ENCODE measurements at regions not wholly inside any gene's neighbourhood (a gene's known extent, or its start where the extent isn't known, plus 50 kb on each side); places are given as distances from the start of the nearest gene placed in this dataset.
"Not testable (repeated sequence)": the region's sequence is repeated elsewhere in the genome, so short reads cannot be mapped to it uniquely, and the experiment has no call there.

GRCh38 chr9:107594908-107595530, 105.5 kb upstream of the KLF4 start:
- Mint-ChIP-seq H3K9me3 (no peaks in the 10 kb centered on the region), H3K4me3 (no peak overlapping the region), H3K36me3 (ENCODE audit: low read depth) (no peaks in the 10 kb centered on the region), H3K4me1 (no peaks in the 10 kb centered on the region), H3K27me3 (no peaks in the 10 kb centered on the region), H3K27ac (no peak overlapping the region)
- no peak for ATAC-seq
- DNase-seq, result no peak

GRCh38 chr9:107593224-107593870, 103.8 kb upstream of the KLF4 start:
- H3K36me3 Mint-ChIP-seq (ENCODE audit: low read depth), result no peaks in the 10 kb centered on the region
- H3K4me3 Mint-ChIP-seq, result no peak overlapping the region
- no peak overlapping the region for H3K27ac Mint-ChIP-seq
- ATAC-seq, result no peak
- no peaks in the 10 kb centered on the region for H3K4me1 Mint-ChIP-seq
- H3K27me3 Mint-ChIP-seq, result peaks cover 1% of the 10 kb centered on the region
- no peak for DNase-seq
- H3K9me3 Mint-ChIP-seq, result no peaks in the 10 kb centered on the region

GRCh38 chr9:107592424-107592823, 102.9 kb upstream of the KLF4 start:
- Mint-ChIP-seq H3K27ac (no peak overlapping the region), H3K9me3 (no peaks in the 10 kb centered on the region), H3K4me1 (no peaks in the 10 kb centered on the region), H3K36me3 (ENCODE audit: low read depth) (no peaks in the 10 kb centered on the region), H3K27me3 (peaks cover 2% of the 10 kb centered on the region), H3K4me3 (no peak overlapping the region)
- ATAC-seq (no peak), DNase-seq (no peak)

GRCh38 chr9:107591781-107592180, 102.2 kb upstream of the KLF4 start:
- Mint-ChIP-seq H3K4me1 (no peaks in the 10 kb centered on the region), H3K36me3 (ENCODE audit: low read depth) (no peaks in the 10 kb centered on the region), H3K27me3 (peaks cover 3% of the 10 kb centered on the region), H3K9me3 (no peaks in the 10 kb centered on the region), H3K27ac (no peak overlapping the region), H3K4me3 (no peak overlapping the region)
- no peak for DNase-seq
- ATAC-seq, result no peak

- Mint-ChIP-seq H3K27me3 (peaks cover 3% of the 10 kb centered on the region), H3K4me3 (no peak overlapping the region), H3K36me3 (ENCODE audit: low read depth) (no peaks in the 10 kb centered on the region)
Measured at GRCh38 chr9:107588393-107588792, 98.8 kb upstream of the KLF4 start.

GRCh38 chr9:107587191-107587963, 97.8 kb upstream of the KLF4 start:
- Mint-ChIP-seq H3K9me3 (no peaks in the 10 kb centered on the region), H3K4me1 (no peaks in the 10 kb centered on the region), H3K4me3 (no peak overlapping the region), H3K36me3 (ENCODE audit: low read depth) (no peaks in the 10 kb centered on the region), H3K27ac (no peak overlapping the region), H3K27me3 (peaks cover 3% of the 10 kb centered on the region)
- DNase-seq (no peak), ATAC-seq (no peak)

More at GRCh38 chr9:107588393-107588792, 98.8 kb upstream of the KLF4 start:
- Mint-ChIP-seq H3K4me1 (no peaks in the 10 kb centered on the region), H3K27ac (no peak overlapping the region), H3K9me3 (no peaks in the 10 kb centered on the region)
- ATAC-seq, result no peak
- DNase-seq, result no peak

- Mint-ChIP-seq H3K36me3 (ENCODE audit: low read depth) (no peaks in the 10 kb centered on the region), H3K4me3 (no peak overlapping the region), H3K27ac (no peak overlapping the region), H3K9me3 (no peaks in the 10 kb centered on the region), H3K27me3 (peaks cover 3% of the 10 kb centered on the region), H3K4me1 (no peaks in the 10 kb centered on the region)
- DNase-seq (no peak), ATAC-seq (no peak)
Measured at GRCh38 chr9:107586493-107586892, 96.9 kb upstream of the KLF4 start.

- no peaks in the 10 kb centered on the region for H3K36me3 Mint-ChIP-seq (ENCODE audit: low read depth)
- ATAC-seq (no peak), DNase-seq (no peak)
- no peak overlapping the region for H3K4me3 Mint-ChIP-seq
- no peak overlapping the region for H3K27ac Mint-ChIP-seq
- no peaks in the 10 kb centered on the region for H3K9me3 Mint-ChIP-seq
- no peaks in the 10 kb centered on the region for H3K4me1 Mint-ChIP-seq
- H3K27me3 Mint-ChIP-seq, result peaks cover 3% of the 10 kb centered on the region
Measured at GRCh38 chr9:107585465-107585864, 95.9 kb upstream of the KLF4 start.

- ATAC-seq (no peak), DNase-seq (no peak)
- H3K9me3 Mint-ChIP-seq, result no peaks in the 10 kb centered on the region
- H3K27ac Mint-ChIP-seq, result no peak overlapping the region
- H3K4me3 Mint-ChIP-seq, result no peak overlapping the region
- H3K36me3 Mint-ChIP-seq (ENCODE audit: low read depth), result no peaks in the 10 kb centered on the region
- no peaks in the 10 kb centered on the region for H3K4me1 Mint-ChIP-seq
- H3K27me3 Mint-ChIP-seq, result peaks cover 3% of the 10 kb centered on the region
Measured at GRCh38 chr9:107584944-107585343, 95.4 kb upstream of the KLF4 start.

GRCh38 chr9:107584186-107584585, 94.6 kb upstream of the KLF4 start:
- no peak for DNase-seq

GRCh38 chr9:107577140-107577776, 87.7 kb upstream of the KLF4 start:
- ATAC-seq (no peak), DNase-seq (no peak)
- Mint-ChIP-seq H3K27ac (no peak overlapping the region), H3K36me3 (ENCODE audit: low read depth) (no peaks in the 10 kb centered on the region), H3K9me3 (no peaks in the 10 kb centered on the region), H3K27me3 (no peaks in the 10 kb centered on the region), H3K4me1 (no peaks in the 10 kb centered on the region), H3K4me3 (no peak overlapping the region)

More at GRCh38 chr9:107584186-107584585, 94.6 kb upstream of the KLF4 start:
- no peak for ATAC-seq
- Mint-ChIP-seq H3K27me3 (peaks cover 2% of the 10 kb centered on the region), H3K4me3 (no peak overlapping the region), H3K36me3 (ENCODE audit: low read depth) (no peaks in the 10 kb centered on the region), H3K9me3 (no peaks in the 10 kb centered on the region), H3K27ac (no peak overlapping the region), H3K4me1 (no peaks in the 10 kb centered on the region)

- no peaks in the 10 kb centered on the region for H3K9me3 Mint-ChIP-seq
- H3K27me3 Mint-ChIP-seq, result no peaks in the 10 kb centered on the region
- H3K4me3 Mint-ChIP-seq, result no peak overlapping the region
- ATAC-seq, result no peak
- DNase-seq, result no peak
- H3K4me1 Mint-ChIP-seq, result no peaks in the 10 kb centered on the region
- H3K36me3 Mint-ChIP-seq (ENCODE audit: low read depth), result no peaks in the 10 kb centered on the region
- no peak overlapping the region for H3K27ac Mint-ChIP-seq
Measured at GRCh38 chr9:107571148-107571547, 81.6 kb upstream of the KLF4 start.

- Mint-ChIP-seq H3K9me3 (no peaks in the 10 kb centered on the region), H3K4me3 (no peak overlapping the region), H3K4me1 (no peaks in the 10 kb centered on the region), H3K27me3 (no peaks in the 10 kb centered on the region), H3K27ac (no peak overlapping the region), H3K36me3 (ENCODE audit: low read depth) (no peaks in the 10 kb centered on the region)
- DNase-seq (no peak), ATAC-seq (no peak)
Measured at GRCh38 chr9:107569174-107569573, 79.6 kb upstream of the KLF4 start.

GRCh38 chr9:107568406-107568805, 78.8 kb upstream of the KLF4 start:
- H3K27me3 Mint-ChIP-seq; ATAC-seq; H3K36me3 Mint-ChIP-seq (ENCODE audit: low read depth); DNase-seq; H3K27ac Mint-ChIP-seq; H3K9me3 Mint-ChIP-seq; H3K4me3 Mint-ChIP-seq; H3K4me1 Mint-ChIP-seq: not testable (repeated sequence)

- no peak for DNase-seq
- H3K4me3 Mint-ChIP-seq, result no peak overlapping the region
- H3K27me3 Mint-ChIP-seq, result peaks cover 2% of the 10 kb centered on the region
- H3K36me3 Mint-ChIP-seq (ENCODE audit: low read depth), result no peaks in the 10 kb centered on the region
- H3K27ac Mint-ChIP-seq, result no peak overlapping the region
- H3K9me3 Mint-ChIP-seq, result no peaks in the 10 kb centered on the region
- no peaks in the 10 kb centered on the region for H3K4me1 Mint-ChIP-seq
- no peak for ATAC-seq
Measured at GRCh38 chr9:107567462-107567861, 77.9 kb upstream of the KLF4 start.
